Testis (tissue), 2 donors: ENCODE measurements at regions not wholly inside any gene's neighbourhood (a gene's known extent, or its start where the extent isn't known, plus 50 kb on each side); places are given as distances from the start of the nearest gene placed in this dataset.

Source experiments
- DNase-seq: peaks from one replicate; pipeline ENCODE4 v3.0.0-alpha.2; 2019
- H3K27ac ChIP-seq, 2 donors: fragments of 200-600 bp; sonication (generic); one replicate each; pipeline ENCODE4 v1.5.1; 2019
- H3K27me3 ChIP-seq: fragments of 200-600 bp; sonication (generic); one replicate; pipeline ENCODE4 v1.5.1; 2019
- H3K36me3 ChIP-seq: fragments of 200-600 bp; sonication (generic); one replicate; pipeline ENCODE4 v1.5.1; 2017; ENCODE audit warnings: low read depth; ENCODE audit errors: missing control alignments
- H3K4me1 ChIP-seq: fragments of 200-600 bp; sonication (generic); one replicate; pipeline ENCODE4 v1.5.1; 2019
- H3K4me3 ChIP-seq, 2 donors: fragments of 200-600 bp; sonication (generic); one replicate each; pipeline ENCODE4 v1.5.1; 2017 to 2019
- H3K9me3 ChIP-seq: fragments of 200-600 bp; sonication (generic); one replicate; pipeline ENCODE4 v1.5.1; 2017
- CTCF ChIP-seq, 3 experiments: fragments of 450-650 bp in 2 of 3; fragments of 200-600 bp in 1 of 3; sonication (generic) in 1 of 3; IDR thresholded peaks; one replicate each; pipeline ENCODE4 v1.5.1; 2016 to 2019; ENCODE audit warnings: antibody characterized with exemption in 3 of 3, mild to moderate bottlenecking in 2 of 3, moderate library complexity in 1 of 3
- POLR2A ChIP-seq: fragments of 450-650 bp; IDR thresholded peaks from one replicate; pipeline ENCODE4 v1.6.1; 2017; ENCODE audit warnings: antibody characterized with exemption, mild to moderate bottlenecking, moderate library complexity
- WGBS, 2 donors: methylation state at CpG; one replicate each; pipeline ENCODE4 v1.1.5; 2018; 5-methylcytosine and 5-hydroxymethylcytosine counted together
- intact Hi-C: fragments of 100-400 bp; cut with DNase I; formaldehyde crosslinking; loops from one replicate; pipeline ENCODE4 v1.15.1; 2023; ENCODE audit warnings: low total_unique reads

GRCh38 chr13:107874456-107874855 lies 340.9 kb downstream of the LIG4 start:
- Histone ChIP-seq H3K27ac (no peak overlapping the region), H3K36me3 (no peaks in the 10 kb centered on the region), H3K4me1 (no peaks in the 10 kb centered on the region), H3K4me3 (no peak overlapping the region), H3K9me3 (no peaks in the 10 kb centered on the region), H3K27me3 (no peaks in the 10 kb centered on the region)
- 77 to 93% methylated on average over 3 of the region's 3 CpGs for WGBS, 2 donors
- TF ChIP-seq CTCF (IDR thresholded peaks at IDR 0.05): no peak
- no peak for TF ChIP-seq POLR2A
- no peak for DNase-seq
- intact Hi-C loops: no loop called here

- Histone ChIP-seq H3K36me3 (no peaks in the 10 kb centered on the region), H3K27me3 (no peaks in the 10 kb centered on the region), H3K4me1 (no peaks in the 10 kb centered on the region), H3K27ac (no peak overlapping the region), H3K9me3 (no peaks in the 10 kb centered on the region), H3K4me3 (no peak overlapping the region)
- 56 to 67% methylated on average over 5 of the region's 5 CpGs for WGBS, 2 donors
- TF ChIP-seq POLR2A (no peak), CTCF (IDR thresholded peaks at IDR 0.05) (no peak)
- DNase-seq: no peak
- intact Hi-C loops: no loop called here
Observed at GRCh38 chr13:107873926-107874325, 341.4 kb downstream of the LIG4 start.

GRCh38 chr13:107870400-107870799 lies 344.9 kb downstream of the LIG4 start:
- Histone ChIP-seq H3K36me3 (no peaks in the 10 kb centered on the region), H3K4me3 (no peak overlapping the region), H3K27me3 (no peaks in the 10 kb centered on the region), H3K9me3 (no peaks in the 10 kb centered on the region), H3K4me1 (no peaks in the 10 kb centered on the region), H3K27ac (no peak overlapping the region)
- 58 to 67% methylated on average over 4 of the region's 4 CpGs for WGBS, 2 donors
- intact Hi-C loops: no loop called here
- no peak for DNase-seq
- TF ChIP-seq POLR2A (no peak), CTCF (IDR thresholded peaks at IDR 0.05) (no peak)

GRCh38 chr13:107867701-107868661 lies 347.4 kb downstream of the LIG4 start:
- Histone ChIP-seq H3K9me3 (no peaks in the 10 kb centered on the region), H3K27me3 (no peaks in the 10 kb centered on the region), H3K36me3 (no peaks in the 10 kb centered on the region), H3K4me1 (no peaks in the 10 kb centered on the region), H3K4me3 (peak overlapping the region; percentile 55 to 65), H3K27ac (peak overlapping the region in 1 of 2 donors; percentile 69)
- peak; percentile 62 for DNase-seq
- WGBS, 2 donors: 1% methylated on average over 80 of the region's 81 CpGs; no CpG with 5 or more reads in 1 of the 2 donors
- intact Hi-C loops: no loop called here
- TF ChIP-seq POLR2A: no peak
- peak in 2 of 3 experiments; percentile 1 to 22 for TF ChIP-seq CTCF (IDR thresholded peaks at IDR 0.05)
